GM19455 (cell line): ENCODE measurements at regions not wholly inside any gene's neighbourhood (a gene's known extent, or its start where the extent isn't known, plus 50 kb on each side); places are given as distances from the start of the nearest gene placed in this dataset.
"Not testable (repeated sequence)": the region's sequence is repeated elsewhere in the genome, so short reads cannot be mapped to it uniquely, and the experiment has no call there.

Experiments
- ATAC-seq: cut with Tn5 transposase; IDR thresholded peaks from one replicate; pipeline ENCODE4 v1.9.1; 2021; ENCODE audit not compliant: unreplicated experiment

DNA sequence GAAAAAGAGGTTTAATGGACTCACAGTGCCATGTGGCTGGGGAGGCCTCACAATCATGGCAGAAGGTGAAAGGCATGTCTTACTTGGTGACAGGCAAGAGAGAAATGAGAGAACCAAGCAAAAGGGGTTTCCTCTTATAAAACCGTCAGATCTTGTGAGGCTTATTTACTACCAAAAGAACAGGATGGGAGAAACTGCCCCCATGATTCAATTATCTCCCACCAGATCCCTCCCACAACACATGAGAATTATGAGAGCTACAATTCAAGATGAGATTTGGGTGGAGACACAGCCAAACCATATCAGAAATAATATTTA is 340.8 kb upstream of the TBC1D5 start:
- not testable (repeated sequence) for ATAC-seq

DNA sequence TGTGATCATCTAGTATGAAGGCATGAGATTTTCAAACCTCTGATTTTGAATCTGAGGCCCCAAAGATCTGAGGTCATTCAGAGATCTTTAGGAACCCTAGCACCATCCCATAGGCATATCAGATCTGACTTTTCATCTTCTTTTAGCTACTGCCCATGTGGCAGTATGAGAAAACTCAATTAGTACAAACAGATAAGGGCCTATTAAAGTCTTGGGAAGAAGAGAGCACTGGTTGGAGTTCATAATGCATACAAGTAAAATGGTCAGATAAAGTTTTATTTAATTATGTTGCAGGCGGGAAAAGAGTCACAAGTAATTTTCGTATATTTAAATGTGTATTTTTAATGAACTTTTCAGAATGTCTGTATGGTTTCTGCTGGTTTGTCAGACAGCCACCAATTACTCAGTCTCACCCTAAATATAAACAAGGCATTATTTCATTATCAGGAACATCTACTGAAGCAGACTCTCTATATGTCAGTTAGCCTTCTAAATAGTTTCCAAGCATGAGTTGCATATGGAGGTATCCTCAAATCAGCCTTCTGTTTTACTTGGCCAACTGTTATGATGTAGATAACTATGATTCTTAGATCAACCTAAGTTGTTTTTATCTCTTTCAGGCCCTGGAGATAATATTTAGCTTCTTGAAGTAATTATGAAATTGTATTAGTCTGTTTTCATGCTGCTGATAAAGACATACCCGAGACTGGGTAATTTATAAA is 340.3 kb upstream of the TBC1D5 start:
- no peak for ATAC-seq

DNA sequence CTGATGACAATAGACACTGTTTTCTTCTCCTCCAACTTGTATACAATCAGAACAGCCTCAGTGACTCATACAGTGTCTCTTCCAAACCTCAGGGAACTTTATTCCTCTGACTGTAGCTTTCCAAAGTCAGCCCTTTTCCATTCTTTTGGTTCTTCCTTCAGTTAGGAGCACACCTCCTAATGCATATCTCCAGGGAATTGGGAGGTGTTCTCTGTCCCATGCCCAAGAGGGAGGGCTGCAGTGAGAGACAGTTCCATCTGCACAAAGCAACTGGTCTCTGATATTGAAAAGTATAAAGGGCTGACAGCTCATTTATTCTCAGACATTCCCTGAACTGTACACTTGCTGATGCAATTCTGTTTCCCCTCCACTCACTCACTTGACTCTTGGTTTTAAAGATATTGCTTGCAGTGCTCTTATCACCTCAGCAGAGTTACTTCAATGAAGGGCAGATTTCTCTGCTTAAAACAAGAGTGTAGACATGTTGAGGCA is 337.8 kb upstream of the TBC1D5 start:
- no peak for ATAC-seq

DNA sequence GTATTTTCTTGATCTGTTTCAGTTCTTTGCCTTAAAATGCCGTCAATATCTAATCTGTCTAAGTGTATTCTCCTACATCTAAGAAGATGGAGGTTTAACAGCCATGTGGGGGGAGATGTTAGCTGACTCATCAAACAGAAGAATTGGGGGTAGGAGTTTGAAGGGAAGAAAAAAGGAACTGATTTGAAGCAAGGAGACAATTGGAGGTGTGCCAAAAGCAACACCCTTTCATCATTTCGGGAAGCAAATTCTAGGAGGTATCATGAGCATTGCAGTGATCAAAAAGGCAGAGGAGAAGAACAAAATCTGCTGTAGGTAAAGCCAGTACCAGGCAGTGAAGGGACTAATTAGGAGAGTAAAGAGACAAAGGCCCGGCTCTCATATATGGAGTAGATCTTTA is 337.3 kb upstream of the TBC1D5 start:
- no peak for ATAC-seq

DNA sequence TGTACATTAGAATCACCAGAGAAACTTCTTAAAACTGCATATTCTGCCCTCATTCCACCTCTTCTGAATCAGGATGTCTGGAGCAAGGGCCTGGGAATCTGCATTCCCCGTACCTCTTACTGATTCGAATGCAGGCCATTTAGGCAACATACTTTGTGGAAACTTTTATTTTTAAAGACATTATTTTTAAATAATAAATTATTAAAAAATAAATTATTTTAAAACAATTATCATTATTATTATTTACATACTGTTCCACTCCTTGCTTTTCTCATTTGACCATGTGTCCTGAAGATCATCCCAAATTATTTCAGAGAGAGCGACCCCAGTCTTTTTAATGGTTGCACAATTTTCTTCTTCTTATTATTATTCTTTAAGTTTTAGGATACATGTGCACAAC is 336.6 kb upstream of the TBC1D5 start:
- ATAC-seq = no peak

DNA sequence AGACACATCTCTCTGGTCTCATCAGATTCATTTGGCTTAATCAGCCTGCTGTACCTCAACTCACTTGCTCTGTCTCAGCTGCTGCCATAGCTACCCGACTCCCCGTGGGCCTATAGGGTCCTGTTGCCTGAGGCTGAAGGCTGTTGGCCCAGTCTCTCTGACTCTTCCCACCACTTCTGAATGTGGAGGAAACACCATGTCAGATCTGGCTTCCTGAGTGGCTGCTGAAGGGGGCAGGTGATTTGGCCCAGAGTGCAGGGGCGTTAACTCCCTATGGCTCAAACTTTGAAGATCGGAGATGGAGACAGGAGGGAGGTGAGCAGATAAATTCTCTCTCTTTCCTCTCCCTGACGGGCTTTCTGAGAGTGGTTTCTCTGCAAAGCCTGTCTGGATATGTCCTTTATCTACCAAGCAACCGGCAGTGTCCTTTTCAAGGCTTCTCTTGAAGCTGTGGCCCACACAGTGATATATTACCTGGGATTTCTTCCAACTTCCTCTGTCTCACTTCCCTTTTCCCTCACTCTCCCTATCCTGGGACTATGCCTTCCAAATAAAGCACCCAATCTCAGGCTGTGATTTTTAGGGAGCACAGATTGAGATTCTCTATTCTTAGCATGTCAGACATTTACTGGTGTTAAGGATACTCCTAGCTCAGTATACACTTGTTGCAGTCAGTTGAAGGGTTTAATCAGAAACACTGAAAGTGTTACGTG is 334.9 kb upstream of the TBC1D5 start:
- no peak for ATAC-seq

DNA sequence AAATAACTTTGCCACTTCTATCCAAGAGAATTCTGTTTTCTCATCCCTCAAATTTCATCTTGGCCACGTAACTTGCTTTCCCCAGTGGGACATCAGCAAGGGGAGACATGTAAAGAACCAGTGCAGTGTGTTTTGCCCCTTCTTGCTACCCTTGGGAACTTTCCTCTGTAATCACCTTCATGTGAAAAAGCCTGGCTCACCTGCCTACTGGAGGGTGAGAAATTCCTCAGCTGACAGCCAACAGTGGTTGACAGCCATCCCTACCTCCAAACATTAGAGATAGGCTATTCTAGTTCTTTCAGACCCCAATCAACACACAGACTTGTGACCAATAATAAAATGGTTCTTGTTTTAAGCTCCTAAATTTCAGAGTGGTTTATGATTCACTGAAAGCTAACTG is 333.9 kb upstream of the TBC1D5 start:
- ATAC-seq = no peak

DNA sequence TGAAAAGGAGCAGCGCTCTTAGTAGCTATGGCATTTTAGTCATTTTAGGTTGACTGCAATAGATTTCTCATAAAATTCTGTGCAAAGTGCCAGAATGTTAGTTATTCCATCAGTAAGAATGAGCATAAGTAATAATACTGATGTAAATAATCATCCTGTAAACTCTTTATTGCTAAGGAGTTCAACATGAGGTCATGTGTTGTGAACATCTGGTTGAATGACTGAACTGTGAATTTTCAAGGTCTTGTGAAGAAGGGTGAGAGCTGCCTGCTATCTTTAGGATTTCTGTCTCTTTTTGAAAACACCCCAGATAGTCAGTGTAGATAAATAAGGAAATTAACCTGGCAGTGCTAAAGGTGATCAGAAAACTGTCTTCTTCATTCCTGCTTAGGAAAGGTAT is 333.4 kb upstream of the TBC1D5 start:
- no peak for ATAC-seq

DNA sequence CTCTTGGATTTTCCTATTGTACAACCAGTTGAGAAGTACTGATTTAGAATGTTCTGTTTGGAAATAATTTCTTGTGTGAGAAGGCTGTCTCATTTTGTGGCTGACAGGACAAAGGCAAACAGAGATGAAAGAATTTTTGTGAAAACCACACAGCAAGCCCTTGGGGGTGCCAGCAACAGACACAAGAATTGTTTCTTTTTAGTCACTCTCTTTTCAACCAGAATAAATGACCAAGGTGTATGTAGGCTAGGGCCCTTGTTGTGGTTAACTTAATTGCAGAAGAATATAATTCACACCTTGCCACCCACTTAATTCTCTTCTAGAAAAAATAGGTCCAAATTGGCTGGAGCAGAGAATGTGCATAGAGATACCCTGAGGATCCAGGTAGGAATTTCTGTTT is 329.4 kb upstream of the TBC1D5 start:
- no peak for ATAC-seq

DNA sequence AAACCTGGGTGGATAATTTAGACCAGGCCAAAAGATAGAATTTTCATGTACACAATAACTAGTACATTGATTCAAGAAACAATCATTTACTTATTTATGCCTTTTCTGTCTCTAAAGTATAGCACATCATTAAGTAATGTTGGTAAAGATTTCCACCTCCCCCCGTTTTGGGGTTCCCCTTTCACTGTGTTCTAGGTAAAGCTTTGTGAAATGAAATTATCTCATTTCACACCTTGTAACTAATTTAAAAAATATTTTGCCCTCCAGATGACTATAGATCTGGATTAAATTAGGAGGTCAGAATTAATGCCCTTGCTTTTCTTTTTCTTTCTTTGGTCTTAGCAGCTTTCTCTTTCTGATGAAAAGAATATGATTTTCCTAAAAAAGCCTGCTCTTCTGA is 328.5 kb upstream of the TBC1D5 start:
- no peak for ATAC-seq

DNA sequence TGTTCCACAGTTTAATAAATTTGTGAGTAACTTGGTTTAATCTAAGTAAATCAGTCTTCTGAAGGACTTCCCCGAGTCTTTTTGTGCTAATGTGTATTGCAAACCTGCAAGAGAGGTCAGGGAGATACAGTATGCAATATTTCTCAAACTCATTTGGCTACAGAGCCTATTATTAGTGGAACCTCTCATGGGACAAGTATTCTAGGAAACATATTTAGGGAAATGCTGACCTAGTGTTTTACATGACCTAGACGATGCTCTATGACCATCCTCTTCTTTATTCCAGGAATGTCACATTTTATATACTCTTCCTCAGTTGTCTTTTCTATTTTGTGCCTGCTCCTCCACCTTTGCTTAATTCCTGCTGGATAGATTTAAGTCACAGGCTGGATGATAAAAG is 327.8 kb upstream of the TBC1D5 start:
- ATAC-seq = no peak

DNA sequence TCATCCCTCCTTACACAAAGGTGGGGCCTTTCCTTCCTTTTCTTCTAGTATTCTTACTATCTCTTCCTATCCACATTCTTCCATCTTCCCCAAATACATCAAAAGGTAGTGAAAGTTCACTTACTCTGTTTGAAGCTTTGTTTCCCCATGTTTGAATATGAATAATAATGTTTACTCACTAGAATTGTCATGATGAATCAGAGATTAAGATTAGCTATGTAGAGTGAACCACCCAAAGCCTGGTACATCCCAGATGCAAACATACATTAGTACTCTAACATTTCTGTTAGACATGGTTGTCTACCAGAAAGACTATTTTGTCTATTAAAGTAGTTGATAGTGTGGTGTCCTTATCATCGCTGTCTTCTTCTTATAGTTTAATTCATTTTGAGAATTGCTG is 327.1 kb upstream of the TBC1D5 start:
- ATAC-seq = no peak

DNA sequence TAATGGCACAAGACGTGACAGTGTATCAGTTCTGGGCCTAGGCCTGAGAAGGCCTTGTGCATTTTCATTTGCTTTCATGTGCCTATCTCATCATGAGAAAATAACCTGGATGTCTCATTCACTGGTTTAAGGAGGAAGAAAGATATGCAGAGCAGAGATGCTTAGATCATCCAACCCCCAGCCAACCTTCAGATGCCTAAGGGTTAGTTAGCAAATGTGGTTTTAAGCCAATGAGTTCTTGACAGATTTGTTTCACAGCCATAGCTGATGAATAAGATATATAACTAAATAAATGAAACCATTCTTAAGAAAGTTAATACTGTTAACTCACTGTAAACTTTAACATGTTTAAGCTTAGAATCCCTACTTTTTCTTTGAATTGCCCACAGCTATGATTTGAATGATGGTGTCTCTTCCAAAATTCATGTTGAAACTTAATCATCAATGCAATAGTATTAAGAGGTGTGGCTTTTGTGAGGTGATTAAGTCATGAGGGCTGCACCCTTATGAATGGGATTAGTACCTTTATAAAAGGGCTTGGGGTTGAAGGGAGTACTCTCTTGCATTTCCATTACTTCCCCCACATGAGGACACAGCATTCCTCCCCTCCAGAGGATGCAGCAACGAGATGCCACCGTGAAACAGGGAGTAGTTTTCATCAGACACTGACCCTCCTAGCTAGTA is 324.6 kb upstream of the TBC1D5 start:
- ATAC-seq = no peak

DNA sequence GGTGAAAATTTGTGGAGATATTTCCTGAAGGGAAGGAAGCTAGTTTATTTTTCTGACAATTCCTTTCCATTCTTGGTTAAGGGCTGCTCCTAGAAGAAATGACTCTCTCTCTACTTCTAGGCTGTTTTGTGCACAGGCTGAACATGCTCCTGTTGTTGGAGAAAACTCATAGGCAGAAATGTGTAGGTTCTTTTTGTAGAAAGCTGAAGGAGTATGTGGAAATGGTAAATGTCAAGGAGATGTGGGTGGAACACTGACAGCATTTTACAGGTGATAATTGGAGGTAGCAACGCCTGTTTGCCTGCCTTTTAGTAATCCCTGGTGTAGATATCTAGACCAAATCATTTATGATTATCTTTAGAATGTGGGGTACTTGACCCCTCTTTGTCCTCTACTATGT is 322.2 kb upstream of the TBC1D5 start:
- no peak for ATAC-seq

DNA sequence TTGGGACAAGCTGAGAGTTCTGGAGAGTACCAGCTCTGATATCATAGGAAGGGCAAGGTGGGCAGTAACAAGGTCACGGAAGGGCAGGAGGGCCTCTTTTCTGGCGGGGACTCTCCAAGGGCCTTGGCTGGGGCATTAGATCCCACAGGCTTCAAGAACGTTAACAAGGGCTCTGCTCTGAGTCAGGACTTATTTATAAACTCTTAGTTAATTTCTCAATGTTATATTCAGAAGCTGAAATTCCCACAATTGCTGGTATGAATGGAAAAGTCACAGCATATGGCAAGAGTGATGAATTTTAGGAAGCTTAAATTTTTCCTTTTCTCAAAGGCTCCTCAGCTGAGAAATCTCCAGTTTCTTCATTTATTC is 320.2 kb upstream of the TBC1D5 start:
- ATAC-seq = no peak

DNA sequence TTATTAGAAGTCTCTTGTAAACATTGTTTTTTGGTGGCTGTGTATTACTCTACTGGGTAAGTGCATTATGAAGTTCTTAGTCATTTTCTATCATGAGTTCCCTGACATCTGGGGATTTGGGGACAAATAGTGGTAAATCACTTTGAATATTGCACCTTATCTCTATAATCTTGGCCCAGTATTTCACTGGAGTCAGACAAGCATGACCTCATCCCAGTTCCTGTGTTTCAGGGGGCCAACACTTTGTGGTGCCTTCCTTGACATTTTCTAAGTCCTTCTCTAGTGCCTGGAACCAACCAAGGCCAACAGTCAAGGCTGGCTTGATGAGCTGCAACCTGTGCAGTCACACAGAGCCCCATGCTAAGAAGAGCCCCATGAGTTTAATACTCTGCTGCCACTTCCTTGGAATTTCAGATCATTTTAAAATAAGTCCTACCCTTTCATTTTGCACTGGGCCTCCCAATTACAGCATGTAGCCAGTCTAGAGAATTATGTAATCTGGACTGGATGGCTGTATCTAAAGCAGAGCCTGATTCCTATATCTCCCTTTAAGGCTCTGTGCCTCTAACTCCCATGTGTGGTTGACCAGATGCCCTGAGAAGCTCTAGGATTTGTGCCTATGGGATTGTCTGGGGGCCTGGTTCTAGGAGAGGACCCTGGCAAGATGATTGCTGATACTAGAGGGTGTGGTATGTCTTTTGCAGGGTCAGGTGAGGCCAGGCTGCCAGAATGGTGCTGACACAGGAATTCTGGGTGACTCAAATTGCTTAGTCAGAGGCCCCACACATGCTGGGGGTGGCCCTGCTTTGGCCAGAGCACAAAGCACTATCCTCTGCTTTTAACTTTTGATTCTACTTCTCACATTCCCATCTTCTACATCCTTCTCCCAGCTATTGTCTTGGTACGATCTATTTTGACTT is 319.6 kb upstream of the TBC1D5 start:
- no peak for ATAC-seq

DNA sequence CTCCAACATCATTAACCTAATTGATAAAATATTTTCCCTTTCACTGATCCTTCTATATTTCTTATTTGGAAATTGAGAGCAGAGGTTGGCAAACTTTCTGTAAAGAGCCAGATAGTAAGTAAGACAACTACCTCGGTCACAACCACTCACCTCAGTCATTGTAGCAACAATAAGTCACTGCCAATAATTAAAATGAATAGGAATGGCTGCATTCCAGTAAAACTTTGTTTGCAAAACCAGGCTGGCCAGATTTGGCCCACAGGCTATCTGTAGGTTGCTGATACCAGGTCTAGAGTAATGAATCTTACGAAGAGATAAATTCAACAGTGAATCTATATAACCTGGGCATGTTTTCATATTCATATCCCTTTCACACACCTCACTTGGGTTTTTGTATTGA is 316.2 kb upstream of the TBC1D5 start:
- no peak for ATAC-seq

DNA sequence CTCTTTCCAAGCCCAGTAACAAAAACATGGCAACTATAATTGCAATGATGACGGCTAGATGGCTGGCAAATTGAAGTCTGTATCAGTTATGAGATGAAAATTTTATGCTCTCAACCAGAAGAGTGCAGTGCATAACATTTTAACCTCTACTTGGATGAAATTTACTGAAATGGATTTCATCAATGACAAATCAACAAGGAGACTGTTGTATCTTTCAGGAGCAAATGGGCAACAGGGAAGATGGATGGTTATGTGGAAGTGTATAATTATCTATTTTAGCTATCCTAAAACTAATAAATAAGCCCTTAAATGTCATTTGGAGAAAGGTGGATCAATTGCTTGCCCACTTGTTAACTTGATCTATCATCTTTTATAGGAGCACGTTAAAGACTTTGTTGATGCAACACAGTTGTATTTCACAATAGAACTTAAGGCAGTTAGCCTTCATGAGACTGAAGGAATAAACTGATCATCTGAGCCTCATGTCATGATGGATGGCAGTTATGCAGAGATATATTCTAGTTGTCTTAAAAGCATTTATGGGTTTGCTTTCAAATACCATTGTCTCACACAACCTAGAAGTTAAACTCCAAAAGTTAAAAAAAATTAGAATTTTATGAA is 315.1 kb upstream of the TBC1D5 start:
- ATAC-seq = no peak

DNA sequence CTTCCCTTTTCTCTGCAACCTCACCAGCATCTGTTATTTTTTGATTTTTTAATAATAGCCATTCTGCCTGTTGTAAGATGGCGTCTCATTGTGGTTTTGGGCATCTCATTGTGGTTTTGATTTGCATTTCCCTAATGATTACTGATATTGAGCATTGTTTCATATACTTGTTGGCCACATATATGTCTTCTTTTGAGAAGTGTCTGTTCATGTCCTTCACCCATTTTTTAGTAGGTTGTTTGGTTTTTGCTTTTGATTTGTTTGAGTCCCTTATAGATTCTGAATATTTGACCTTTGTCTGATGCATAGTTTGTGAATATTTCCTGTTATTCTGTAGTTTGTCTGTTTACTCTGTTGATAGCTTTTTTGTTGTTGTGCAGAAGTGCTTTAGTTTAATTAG is 312.2 kb upstream of the TBC1D5 start:
- no peak for ATAC-seq

DNA sequence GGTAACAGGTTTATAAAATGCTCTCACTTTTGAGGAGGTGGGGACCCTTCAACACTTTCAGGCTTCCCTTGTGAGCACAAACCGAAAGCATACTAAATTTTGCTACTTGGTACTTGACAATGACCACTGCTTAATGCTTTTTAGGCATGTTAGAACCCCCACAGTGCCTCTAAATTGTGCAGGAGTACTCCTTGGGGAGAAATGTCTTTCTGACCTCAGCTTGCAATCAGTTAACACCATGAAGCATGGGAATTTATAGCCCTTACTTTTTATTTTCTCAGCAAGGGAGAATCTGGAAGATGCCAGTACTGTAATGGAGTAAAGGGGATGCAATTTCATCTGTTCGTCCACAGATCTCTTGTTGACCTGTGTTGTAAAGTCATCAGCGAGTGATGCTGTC is 308.9 kb upstream of the TBC1D5 start:
- ATAC-seq = no peak

DNA sequence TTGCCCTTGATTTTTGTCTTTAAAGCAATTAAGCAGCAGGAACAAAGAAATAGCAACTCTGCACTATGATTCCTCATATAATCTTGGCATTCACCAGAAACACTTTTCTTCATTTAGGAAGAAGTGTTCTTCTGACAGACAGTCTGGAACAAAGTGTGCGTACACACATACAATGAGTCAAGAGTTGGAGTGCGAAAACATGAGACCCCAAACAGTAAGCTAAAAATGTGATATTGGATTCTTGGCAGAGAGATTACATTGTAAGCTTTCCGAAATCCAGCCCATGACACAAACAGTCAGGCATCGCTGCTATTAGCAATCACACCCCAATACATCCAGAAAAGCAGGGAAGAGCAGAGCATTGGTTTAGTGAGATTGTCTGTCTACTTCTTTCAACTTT is 306.7 kb upstream of the TBC1D5 start:
- no peak for ATAC-seq
